ENCODE measurements at regions not wholly inside any gene's neighbourhood (a gene's known extent, or its start where the extent isn't known, plus 50 kb on each side); places are given as distances from the start of the nearest gene placed in this dataset.

DNA sequence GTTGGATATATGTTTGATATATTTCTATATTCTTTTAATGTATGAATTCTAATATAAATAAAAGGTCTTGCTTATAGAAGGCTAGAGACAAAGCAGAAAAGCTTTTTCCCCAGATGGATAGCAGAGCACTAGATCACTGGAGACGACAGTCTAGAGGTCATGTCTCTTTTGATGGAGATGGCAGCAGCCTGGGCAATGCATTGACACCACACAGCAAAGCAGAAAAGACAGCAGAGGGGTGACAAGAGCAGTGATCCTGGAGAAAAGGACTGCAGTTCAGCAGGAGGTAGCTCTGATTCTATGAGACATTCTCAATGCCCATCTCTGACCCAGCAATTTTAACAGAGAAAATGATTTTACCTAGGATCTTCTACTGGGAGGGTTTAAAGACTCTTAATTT, 210.6 kb downstream of the DTHD1 start:
- TF ChIP-seq POLR2A (IDR thresholded peaks at IDR 0.05) (no peak), POLR2AphosphoS5 (IDR thresholded peaks at IDR 0.05) (no peak)
